OCI-LY1 (cell line): ENCODE measurements at regions not wholly inside any gene's neighbourhood (a gene's known extent, or its start where the extent isn't known, plus 50 kb on each side); places are given as distances from the start of the nearest gene placed in this dataset.

ENCODE experiments used
- H2AFZ ChIP-seq: fragments of 200-600 bp; sonication (generic), shearing (Covaris generic); 2 replicates; pipeline ENCODE4 v1.6.0; 2014; ENCODE audit warnings: antibody characterized with exemption, mild to moderate bottlenecking, low read length
- H3F3A ChIP-seq: fragments of 200-600 bp; sonication (generic), shearing (Covaris generic); 2 replicates; pipeline ENCODE4 v1.6.0; 2014; ENCODE audit warnings: mild to moderate bottlenecking, antibody characterized with exemption, low read length, moderate library complexity; ENCODE audit not compliant: insufficient read depth
- H3K27ac ChIP-seq: fragments of 200-600 bp; sonication (generic); 2 replicates; pipeline ENCODE4 v1.5.1; 2014; ENCODE audit warnings: low read length, mixed run types, mild to moderate bottlenecking, low read depth; ENCODE audit not compliant: poor library complexity, severe bottlenecking
- H3K27me3 ChIP-seq: fragments of 200-600 bp; sonication (generic); 2 replicates; pipeline ENCODE4 v1.6.0; 2014; ENCODE audit warnings: antibody characterized with exemption, mild to moderate bottlenecking, low read length, moderate library complexity; ENCODE audit not compliant: insufficient read depth
- H3K36me3 ChIP-seq: fragments of 200-600 bp; sonication (generic); 2 replicates; pipeline ENCODE4 v1.6.1; 2014; ENCODE audit warnings: mild to moderate bottlenecking, antibody characterized with exemption, low read length, moderate library complexity, mixed read lengths; ENCODE audit not compliant: insufficient read depth
- H3K4me1 ChIP-seq: fragments of 200-600 bp; sonication (generic); 2 replicates; pipeline ENCODE4 v1.5.1; 2014; ENCODE audit warnings: mild to moderate bottlenecking, low read length, moderate library complexity; ENCODE audit not compliant: insufficient read depth, severe bottlenecking
- H3K4me2 ChIP-seq: fragments of 200-600 bp; sonication (generic), shearing (Covaris generic); 2 replicates; pipeline ENCODE4 v1.6.1; 2014; ENCODE audit warnings: low read length
- H3K4me3 ChIP-seq: fragments of 200-600 bp; sonication (generic); 2 replicates; pipeline ENCODE4 v1.5.1; 2014; ENCODE audit warnings: low read length, low read depth, mild to moderate bottlenecking, mixed read lengths; ENCODE audit not compliant: poor library complexity, severe bottlenecking
- H3K79me2 ChIP-seq: fragments of 200-600 bp; shearing (Covaris generic); 2 replicates; pipeline ENCODE4 v1.6.1; 2016; ENCODE audit warnings: mixed run types, low read length, mixed read lengths; ENCODE audit not compliant: insufficient read depth
- H3K9ac ChIP-seq: fragments of 200-600 bp; sonication (generic), shearing (Covaris generic); 2 replicates; pipeline ENCODE4 v1.6.1; 2014; ENCODE audit warnings: mild to moderate bottlenecking, low read length, mixed read lengths
- H3K9me2 ChIP-seq: fragments of 200-600 bp; sonication (generic), shearing (Covaris generic); 2 replicates; pipeline ENCODE4 v1.6.1; 2014; ENCODE audit warnings: low read depth, mild to moderate bottlenecking, low read length, mixed read lengths
- H3K9me3 ChIP-seq: fragments of 200-600 bp; shearing (Covaris generic); 2 replicates; pipeline ENCODE4 v1.6.1; 2014; ENCODE audit warnings: low read length, mixed read lengths
- H4K20me1 ChIP-seq: fragments of 200-600 bp; sonication (generic), shearing (Covaris generic); 2 replicates; pipeline ENCODE4 v1.6.0; 2016; ENCODE audit warnings: mild to moderate bottlenecking, low read length; ENCODE audit not compliant: insufficient read depth
- EZH2 ChIP-seq: fragments of 200-600 bp; sonication (generic), shearing (Covaris generic); IDR thresholded peaks from 2 replicates; pipeline ENCODE4 v1.8.0; 2017; ENCODE audit warnings: borderline replicate concordance, mixed run types, mild to moderate bottlenecking, antibody characterized with exemption, low read length, moderate library complexity, mixed read lengths
- TF ChIP-seq, protein P1 (sequence below): fragments of 200-600 bp; sonication (generic), shearing (Covaris generic); IDR thresholded peaks from 2 replicates; pipeline ENCODE4 v1.5.1; 2017; ENCODE audit warnings: mild to moderate bottlenecking, antibody characterized with exemption, low read length, moderate library complexity, mixed read lengths

DNA sequence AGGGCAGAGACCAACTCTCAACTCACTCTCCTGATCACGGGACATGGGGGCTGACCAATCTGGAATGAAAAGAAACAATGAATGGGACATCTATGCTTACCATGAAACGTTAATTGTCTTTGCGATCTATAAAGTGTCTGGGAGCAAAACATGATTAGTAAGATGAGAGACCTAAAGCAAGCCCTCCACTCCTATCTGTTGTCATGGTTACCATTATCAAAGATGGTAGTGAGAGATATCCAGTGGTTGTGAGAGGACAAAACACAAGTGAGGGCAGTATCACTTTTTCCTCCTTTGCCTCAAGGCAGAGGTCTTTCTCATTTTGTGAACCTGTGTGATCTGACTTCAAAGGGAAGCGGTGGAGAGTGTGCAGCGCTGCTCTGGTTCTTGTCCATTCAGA is 130.1 kb downstream of the LSM5 start:
- H3K4me1 ChIP-seq: no peaks in the 10 kb centered on the region
- no peaks in the 10 kb centered on the region for H3K27me3 ChIP-seq
- no peak overlapping the region for H3K9ac ChIP-seq
- no peak overlapping the region for H3K4me2 ChIP-seq
- H4K20me1 ChIP-seq: 0 out of 2 replicates have a peak, but pooled peaks cover 4% of the 10 kb centered on the region
- no peak overlapping the region for H3K4me3 ChIP-seq
- TF ChIP-seq, protein P1, sequence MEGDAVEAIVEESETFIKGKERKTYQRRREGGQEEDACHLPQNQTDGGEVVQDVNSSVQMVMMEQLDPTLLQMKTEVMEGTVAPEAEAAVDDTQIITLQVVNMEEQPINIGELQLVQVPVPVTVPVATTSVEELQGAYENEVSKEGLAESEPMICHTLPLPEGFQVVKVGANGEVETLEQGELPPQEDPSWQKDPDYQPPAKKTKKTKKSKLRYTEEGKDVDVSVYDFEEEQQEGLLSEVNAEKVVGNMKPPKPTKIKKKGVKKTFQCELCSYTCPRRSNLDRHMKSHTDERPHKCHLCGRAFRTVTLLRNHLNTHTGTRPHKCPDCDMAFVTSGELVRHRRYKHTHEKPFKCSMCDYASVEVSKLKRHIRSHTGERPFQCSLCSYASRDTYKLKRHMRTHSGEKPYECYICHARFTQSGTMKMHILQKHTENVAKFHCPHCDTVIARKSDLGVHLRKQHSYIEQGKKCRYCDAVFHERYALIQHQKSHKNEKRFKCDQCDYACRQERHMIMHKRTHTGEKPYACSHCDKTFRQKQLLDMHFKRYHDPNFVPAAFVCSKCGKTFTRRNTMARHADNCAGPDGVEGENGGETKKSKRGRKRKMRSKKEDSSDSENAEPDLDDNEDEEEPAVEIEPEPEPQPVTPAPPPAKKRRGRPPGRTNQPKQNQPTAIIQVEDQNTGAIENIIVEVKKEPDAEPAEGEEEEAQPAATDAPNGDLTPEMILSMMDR: no peak
- no peak for TF ChIP-seq EZH2
- no peak overlapping the region for H3K27ac ChIP-seq
- H3K9me2 ChIP-seq: no peaks in the 10 kb centered on the region
- H3F3A ChIP-seq: no peaks in the 10 kb centered on the region
- no peaks in the 10 kb centered on the region for H3K79me2 ChIP-seq
- no peaks in the 10 kb centered on the region for H3K9me3 ChIP-seq
- H3K36me3 ChIP-seq: no peaks in the 10 kb centered on the region
- no peak overlapping the region for H2AFZ ChIP-seq

- 0 out of 2 replicates have a peak, but pooled peaks cover 6% of the 10 kb centered on the region for H3K27me3 ChIP-seq
- no peak for TF ChIP-seq EZH2
- TF ChIP-seq, protein P1: peak; percentile 22; the same call in 1 of the 2 replicates
- H3K4me3 ChIP-seq: no peak overlapping the region
Observed at GRCh38 chr7:32357535-32358277, 132.5 kb downstream of the LSM5 start.

GRCh38 chr7:32347244-32347828 is 142.8 kb downstream of the LSM5 start:
- H3F3A ChIP-seq: no peaks in the 10 kb centered on the region
- no peak overlapping the region for H2AFZ ChIP-seq
- no peaks in the 10 kb centered on the region for H3K27me3 ChIP-seq
- no peaks in the 10 kb centered on the region for H3K9me2 ChIP-seq
- no peak overlapping the region for H3K4me3 ChIP-seq
- H3K4me1 ChIP-seq: no peaks in the 10 kb centered on the region
- no peaks in the 10 kb centered on the region for H4K20me1 ChIP-seq
- no peak overlapping the region for H3K4me2 ChIP-seq
- H3K79me2 ChIP-seq: no peaks in the 10 kb centered on the region
- TF ChIP-seq, protein P1: peak; percentile 96
- no peak for TF ChIP-seq EZH2
- H3K27ac ChIP-seq: no peak overlapping the region
- no peaks in the 10 kb centered on the region for H3K9me3 ChIP-seq
- H3K36me3 ChIP-seq: no peaks in the 10 kb centered on the region
- no peak overlapping the region for H3K9ac ChIP-seq

More at GRCh38 chr7:32357535-32358277, 132.5 kb downstream of the LSM5 start:
- Histone ChIP-seq H3F3A (no peaks in the 10 kb centered on the region), H3K27ac (no peak overlapping the region), H3K9me2 (no peaks in the 10 kb centered on the region), H3K4me2 (no peak overlapping the region), H3K79me2 (no peaks in the 10 kb centered on the region), H3K9me3 (no peaks in the 10 kb centered on the region), H4K20me1 (0 out of 2 replicates have a peak, but pooled peaks cover 4% of the 10 kb centered on the region), H3K9ac (no peak overlapping the region), H2AFZ (no peak overlapping the region), H3K36me3 (no peaks in the 10 kb centered on the region), H3K4me1 (no peaks in the 10 kb centered on the region)
